Anterior cingulate cortex (tissue), 58 donors: ENCODE measurements at regions not wholly inside any gene's neighbourhood (a gene's known extent, or its start where the extent isn't known, plus 50 kb on each side); places are given as distances from the start of the nearest gene placed in this dataset.

Experiments
- DNase-seq, 58 donors: peaks; one replicate each; lab custom pipeline; 2025; lab: John Stamatoyannopoulos, UW

DNA sequence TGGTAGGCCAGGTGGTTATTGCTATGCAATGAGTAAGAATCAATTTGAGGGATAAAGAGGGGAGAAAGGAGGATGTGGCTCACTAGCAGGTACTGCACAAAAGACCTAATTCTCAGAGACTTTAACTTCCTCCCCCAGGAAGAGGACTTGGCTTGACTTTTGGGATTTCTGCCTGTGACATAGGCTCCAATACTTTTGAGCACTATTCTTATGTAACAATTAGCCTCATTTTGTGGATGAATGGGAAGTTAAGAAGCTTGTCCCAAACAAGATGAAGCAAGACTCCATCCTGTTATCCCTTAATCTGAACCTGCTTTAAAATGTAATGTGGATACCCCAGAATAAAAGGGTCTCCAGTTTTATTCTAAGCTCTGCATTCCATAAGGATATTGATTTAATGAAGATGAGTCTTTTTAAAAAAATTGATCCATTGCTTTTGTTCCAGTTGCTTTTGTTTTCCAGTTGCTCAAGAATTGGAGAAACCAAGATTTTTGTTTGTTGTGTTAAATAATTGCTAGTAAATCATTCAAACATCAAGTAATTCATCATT is 218.5 kb downstream of the SNX13 start:
- DNase-seq = no peak

DNA sequence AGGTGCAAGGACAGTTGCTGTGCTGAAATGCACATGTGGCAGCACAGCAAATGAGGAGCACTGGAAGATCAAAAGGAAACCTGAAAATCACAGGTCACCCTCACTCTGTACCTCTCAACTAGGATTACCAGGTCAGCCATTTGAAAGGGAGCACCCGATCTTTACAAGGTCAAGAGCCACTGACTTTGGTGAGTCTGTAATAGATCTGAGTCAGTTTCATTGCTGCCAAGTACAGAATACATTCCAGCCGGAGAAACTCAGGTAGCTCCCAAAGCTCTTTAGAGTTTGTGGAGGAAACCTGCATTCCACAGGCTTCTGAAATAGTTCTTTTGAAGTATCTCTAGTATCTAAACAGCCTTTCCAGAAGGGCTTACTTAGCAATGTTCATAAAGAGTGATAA is 217.5 kb downstream of the SNX13 start:
- DNase-seq = no peak

DNA sequence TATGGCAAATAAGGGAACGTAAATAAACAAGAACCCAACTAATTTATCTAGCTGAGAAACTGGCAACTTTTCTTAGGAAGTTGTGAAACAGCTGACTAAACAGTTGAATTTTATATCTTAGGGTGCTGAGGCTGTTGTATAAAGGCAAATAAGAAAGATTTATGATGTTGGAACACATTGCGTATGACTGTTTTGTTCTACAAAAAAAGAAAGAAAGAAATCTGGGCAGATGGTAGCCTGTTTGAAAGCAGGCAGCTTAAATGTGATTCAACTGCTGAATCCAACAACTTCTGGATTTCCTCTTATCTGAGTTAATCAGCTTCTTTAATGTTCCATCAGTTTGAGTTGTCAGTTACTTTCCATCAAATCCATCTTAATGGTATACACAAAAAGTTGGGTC is 214.5 kb downstream of the SNX13 start:
- DNase-seq = no peak

DNA sequence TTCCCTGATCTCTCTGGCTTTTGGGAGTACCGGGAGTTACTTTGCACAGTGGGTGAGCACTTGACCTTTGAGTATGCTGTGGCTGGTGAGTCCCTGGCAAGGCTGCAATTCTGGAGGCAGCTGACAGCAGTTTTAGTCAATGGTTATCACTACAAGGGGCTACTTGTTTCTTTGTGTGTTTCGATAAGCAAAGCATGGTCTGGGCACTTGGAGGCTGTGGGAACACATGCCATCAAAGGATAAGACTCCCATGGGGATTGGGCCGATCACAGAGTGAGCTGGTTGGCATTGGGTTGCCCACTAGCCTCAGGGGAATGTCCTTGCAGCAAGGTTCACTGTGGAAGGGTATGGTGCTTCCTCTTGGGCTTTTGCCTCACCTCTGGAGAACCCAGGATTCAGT is 208.2 kb downstream of the SNX13 start:
- DNase-seq = no peak
